OCI-LY1 (cell line): ENCODE measurements at regions not wholly inside any gene's neighbourhood (a gene's known extent, or its start where the extent isn't known, plus 50 kb on each side); places are given as distances from the start of the nearest gene placed in this dataset.

Source experiments
- CTCF ChIP-seq: fragments of 200-600 bp; sonication (generic), shearing (Covaris generic); IDR thresholded peaks from 2 replicates; pipeline ENCODE4 v1.5.1; 2017; ENCODE audit warnings: mild to moderate bottlenecking, antibody characterized with exemption, low read length, moderate library complexity, mixed read lengths
- EZH2 ChIP-seq: fragments of 200-600 bp; sonication (generic), shearing (Covaris generic); IDR thresholded peaks from 2 replicates; pipeline ENCODE4 v1.8.0; 2017; ENCODE audit warnings: borderline replicate concordance, mixed run types, mild to moderate bottlenecking, antibody characterized with exemption, low read length, moderate library complexity, mixed read lengths

- TF ChIP-seq CTCF (no peak), EZH2 (no peak)
Observed at GRCh38 chr6:55052846-55053245, 121.5 kb upstream of the HCRTR2 start.
